ENCODE measurements at regions not wholly inside any gene's neighbourhood (a gene's known extent, or its start where the extent isn't known, plus 50 kb on each side); places are given as distances from the start of the nearest gene placed in this dataset.

DNA sequence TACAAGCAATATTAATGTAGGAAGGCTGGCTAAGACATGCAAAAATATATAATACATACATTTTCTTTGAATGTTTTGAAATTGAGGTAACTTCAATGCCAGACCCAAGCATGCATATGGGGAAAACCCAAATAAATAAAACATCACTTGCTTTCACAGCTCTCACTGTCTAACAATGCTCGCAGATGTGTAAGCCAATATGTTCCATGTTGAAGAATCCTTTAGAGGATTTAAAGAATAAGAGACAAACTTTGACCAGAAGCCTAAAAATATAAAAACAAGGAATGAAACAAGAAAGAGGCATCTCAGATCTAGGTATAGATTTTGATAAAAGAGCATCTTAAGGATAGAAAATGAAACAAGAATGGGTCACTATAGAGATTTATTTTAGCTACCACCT is 354.2 kb downstream of the CDH10 start:
- Histone ChIP-seq H3K4me2 (ENCODE audit: low read depth, low read length) (no peak overlapping the region), H3K36me3 (ENCODE audit: control insufficient read depth, insufficient read depth, low read length) (no peaks in the 10 kb centered on the region), H2BK20ac (ENCODE audit: low read depth, low read length) (no peak overlapping the region), H3K4ac (ENCODE audit: low read depth, low read length) (no peak overlapping the region), H3K27ac (ENCODE audit: insufficient read depth, low read length) (no peak overlapping the region), H3K18ac (ENCODE audit: low read depth, low read length) (no peak overlapping the region), H2AK5ac (ENCODE audit: low read depth, low read length) (no peak overlapping the region), H2AK9ac (replicated peaks; ENCODE audit: low read depth, low read length, poor library complexity) (no peak overlapping the region), H3K79me1 (ENCODE audit: low read depth in 1 of 2, low read length in 2 of 2) (no peaks in the 10 kb centered on the region), H4K91ac (ENCODE audit: insufficient read depth, low read depth, low read length) (no peak overlapping the region), H2BK5ac (ENCODE audit: low read depth, low read length, poor library complexity, severe bottlenecking) (no peak overlapping the region), H4K5ac (ENCODE audit: low read depth, low read length) (no peak overlapping the region), H3K4me3 (ENCODE audit: insufficient read depth, low read depth, low read length) (no peak overlapping the region), H2BK120ac (ENCODE audit: low read depth, low read length) (no peak overlapping the region), H4K8ac (ENCODE audit: low read depth in 2 of 2, low read length in 2 of 2) (no peak overlapping the region), H3K56ac (ENCODE audit: extremely low read depth, insufficient read depth, low read length) (no peak overlapping the region), H4K20me1 (ENCODE audit: insufficient read depth, low read length) (no peaks in the 10 kb centered on the region), H3K4me1 (ENCODE audit: control insufficient read depth, insufficient read depth, low read length) (no peaks in the 10 kb centered on the region), H3K23ac (ENCODE audit: low read depth, low read length) (no peak overlapping the region), H3K14ac (replicated peaks; ENCODE audit: low read depth, low read length) (no peak overlapping the region), H2BK15ac (ENCODE audit: low read depth, low read length) (no peak overlapping the region), H2AFZ (replicated peaks; ENCODE audit: low read length, poor library complexity) (no peak overlapping the region), H3K27me3 (ENCODE audit: control insufficient read depth, insufficient read depth, low read length) (no peaks in the 10 kb centered on the region), H3K9ac (ENCODE audit: low read depth, low read length) (no peak overlapping the region), H3K9me3 (ENCODE audit: control insufficient read depth, insufficient read depth, low read length) (0 out of 2 replicates have a peak, but pooled peaks cover 2% of the 10 kb centered on the region), H3K9me1 (ENCODE audit: insufficient read depth, low read length) (no peaks in the 10 kb centered on the region)
- dilution Hi-C loops (cut with HindIII; ENCODE audit: low sequenced_read_pairs, unreplicated experiment) (no loop called here), intact Hi-C loops (cut with micrococcal nuclease) (no loop called here), in situ Hi-C loops (cut with MboI; ENCODE audit: low sequenced_read_pairs) (no loop called here)
- BruUV-seq (replicated peaks): no TSS peak
- ATAC-seq (ENCODE audit: low read depth) (no peak), DNase-seq (no peak)
- ChIA-PET POLR2A (ENCODE audit: unreplicated experiment) (no interaction called here), CTCF (no interaction called here)
- TF ChIP-seq, protein P1, sequence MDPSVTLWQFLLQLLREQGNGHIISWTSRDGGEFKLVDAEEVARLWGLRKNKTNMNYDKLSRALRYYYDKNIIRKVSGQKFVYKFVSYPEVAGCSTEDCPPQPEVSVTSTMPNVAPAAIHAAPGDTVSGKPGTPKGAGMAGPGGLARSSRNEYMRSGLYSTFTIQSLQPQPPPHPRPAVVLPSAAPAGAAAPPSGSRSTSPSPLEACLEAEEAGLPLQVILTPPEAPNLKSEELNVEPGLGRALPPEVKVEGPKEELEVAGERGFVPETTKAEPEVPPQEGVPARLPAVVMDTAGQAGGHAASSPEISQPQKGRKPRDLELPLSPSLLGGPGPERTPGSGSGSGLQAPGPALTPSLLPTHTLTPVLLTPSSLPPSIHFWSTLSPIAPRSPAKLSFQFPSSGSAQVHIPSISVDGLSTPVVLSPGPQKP (IDR thresholded peaks at IDR 0.05; ENCODE audit: borderline replicate concordance, low read depth, low read length): no peak
- TF ChIP-seq NFE2L2 (IDR thresholded peaks at IDR 0.05; ENCODE audit: low read depth, low read length) (no peak), RAD21 (IDR thresholded peaks at IDR 0.05; ENCODE audit: low read length) (no peak), BHLHE40 (IDR thresholded peaks at IDR 0.05; ENCODE audit: low read depth, low read length) (no peak)
- WGBS, 2 experiments (ENCODE audit: extremely low coverage in 2 of 2, insufficient read length in 1 of 2): no CpG with 5 or more reads among the region's 1 CpG

Measured in IMR-90 (cell line).